ENCODE measurements at regions not wholly inside any gene's neighbourhood (a gene's known extent, or its start where the extent isn't known, plus 50 kb on each side); places are given as distances from the start of the nearest gene placed in this dataset.

DNA sequence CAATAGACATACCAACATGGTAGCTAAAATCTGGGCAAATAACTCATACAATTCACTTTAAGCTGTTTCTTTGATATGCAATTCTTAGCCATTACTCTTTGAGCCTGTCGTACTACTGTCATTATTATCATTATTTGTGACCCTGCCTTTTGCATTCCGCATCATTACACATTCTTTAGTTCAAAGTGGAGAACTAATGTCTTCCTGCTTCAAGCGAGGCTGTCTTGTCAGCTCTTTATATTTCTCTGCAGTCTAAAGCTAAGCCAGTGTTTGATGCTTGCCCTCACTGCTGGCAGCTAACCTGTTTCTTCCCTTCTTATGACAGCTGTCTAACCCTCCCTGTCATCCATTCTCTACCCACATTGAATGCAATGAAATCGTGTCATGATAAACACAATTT is 186.8 kb downstream of the FAT4 start:
- H3K4me1 Mint-ChIP-seq = peaks cover 6% of the 10 kb centered on the region

DNA sequence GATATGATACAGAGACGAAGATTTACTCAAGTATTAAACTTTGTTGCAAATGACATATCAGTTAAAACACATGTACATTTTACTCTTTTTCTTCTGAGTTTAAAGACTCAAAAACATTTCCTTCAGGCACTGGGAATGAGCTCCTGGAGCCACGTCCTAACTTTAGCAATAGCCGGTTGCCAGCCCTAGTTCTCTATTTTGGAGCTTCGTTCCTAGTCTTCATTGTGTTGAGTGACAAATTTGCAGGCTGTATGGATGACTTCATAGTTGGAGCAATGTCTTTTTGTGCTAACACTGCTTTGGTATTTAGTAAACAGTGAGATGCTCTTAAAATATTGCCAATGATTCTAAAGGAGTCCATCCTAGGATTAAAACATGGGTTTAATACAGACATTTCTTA is 190.9 kb downstream of the FAT4 start:
- Mint-ChIP-seq H3K27me3 (ENCODE audit: low read depth) (no peaks in the 10 kb centered on the region), H3K36me3 (no peaks in the 10 kb centered on the region), H3K4me3 (no peak overlapping the region), H3K27ac (no peak overlapping the region), H3K4me1 (peaks cover 6% of the 10 kb centered on the region), H3K9me3 (no peaks in the 10 kb centered on the region)
- no peak for TF ChIP-seq CTCF (IDR thresholded peaks at IDR 0.05; ENCODE audit: unreplicated experiment)
- no peak for DNase-seq (ENCODE audit: low spot score in 2 of 2, unreplicated experiment in 2 of 2)

More for the DNA sequence above, 186.8 kb downstream of the FAT4 start:
- H3K9me3 Mint-ChIP-seq = no peaks in the 10 kb centered on the region
- H3K4me3 Mint-ChIP-seq = no peak overlapping the region
- H3K36me3 Mint-ChIP-seq = no peaks in the 10 kb centered on the region
- no peak overlapping the region for H3K27ac Mint-ChIP-seq
- no peaks in the 10 kb centered on the region for H3K27me3 Mint-ChIP-seq (ENCODE audit: low read depth)
- no peak for DNase-seq (ENCODE audit: low spot score in 2 of 2, unreplicated experiment in 2 of 2)
- no peak for TF ChIP-seq CTCF (IDR thresholded peaks at IDR 0.05; ENCODE audit: unreplicated experiment)

DNA sequence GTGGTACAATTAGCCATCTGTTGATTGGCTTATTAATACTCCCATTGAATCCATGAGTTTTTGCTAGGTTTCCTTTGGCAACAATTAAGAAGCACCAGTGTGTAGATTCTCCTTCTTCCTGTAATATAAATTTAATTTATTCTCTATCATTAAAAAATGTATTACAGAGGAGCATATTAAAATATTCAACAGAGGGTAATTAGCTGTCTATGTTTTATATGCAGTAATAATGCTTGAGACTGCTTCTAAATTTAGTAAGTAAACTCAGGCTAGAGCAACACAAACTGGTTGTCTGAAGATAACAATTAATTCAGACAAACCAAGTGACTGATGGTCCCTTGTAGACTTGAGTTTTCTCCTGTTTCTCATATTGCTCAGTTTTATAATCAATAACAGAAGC is 192.4 kb downstream of the FAT4 start:
- Mint-ChIP-seq H3K27ac (no peak overlapping the region), H3K27me3 (ENCODE audit: low read depth) (no peaks in the 10 kb centered on the region), H3K36me3 (no peaks in the 10 kb centered on the region), H3K9me3 (no peaks in the 10 kb centered on the region), H3K4me1 (no peaks in the 10 kb centered on the region), H3K4me3 (no peak overlapping the region)
- DNase-seq (ENCODE audit: low spot score in 2 of 2, unreplicated experiment in 2 of 2) = no peak
- TF ChIP-seq CTCF (IDR thresholded peaks at IDR 0.05; ENCODE audit: unreplicated experiment) = no peak

DNA sequence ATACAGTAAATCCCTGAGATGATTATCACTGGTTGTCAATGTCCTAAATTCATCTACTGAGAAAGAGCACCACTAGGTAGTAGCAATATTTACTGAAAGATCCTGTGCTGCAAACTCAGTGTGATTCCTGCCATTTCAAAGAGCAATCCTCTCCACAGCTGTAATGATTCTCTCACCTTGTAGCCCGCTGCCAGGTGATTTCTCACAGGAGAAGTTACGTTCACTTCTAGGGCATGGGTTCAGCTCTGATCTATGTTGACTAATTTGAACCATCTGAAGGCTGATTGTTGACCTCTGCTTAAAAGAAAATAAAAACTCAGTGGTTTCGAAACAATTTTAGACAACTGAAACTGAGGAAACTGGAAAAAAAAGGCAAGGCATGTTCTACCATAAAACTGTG is 197.0 kb downstream of the FAT4 start:
- TF ChIP-seq CTCF (IDR thresholded peaks at IDR 0.05; ENCODE audit: unreplicated experiment) = no peak
- Mint-ChIP-seq H3K27me3 (ENCODE audit: low read depth) (no peaks in the 10 kb centered on the region), H3K9me3 (peaks cover 21% of the 10 kb centered on the region), H3K4me3 (no peak overlapping the region), H3K27ac (no peak overlapping the region), H3K4me1 (no peaks in the 10 kb centered on the region), H3K36me3 (peaks cover 2% of the 10 kb centered on the region)
- no peak for DNase-seq (ENCODE audit: low spot score in 2 of 2, unreplicated experiment in 2 of 2)

- TF ChIP-seq CTCF (IDR thresholded peaks at IDR 0.05; ENCODE audit: unreplicated experiment) = no peak
- H3K36me3 Mint-ChIP-seq = peaks cover 2% of the 10 kb centered on the region
- peaks cover 21% of the 10 kb centered on the region for H3K9me3 Mint-ChIP-seq
- peaks cover 25% of the 10 kb centered on the region for H3K4me1 Mint-ChIP-seq
- no peak overlapping the region for H3K4me3 Mint-ChIP-seq
- H3K27me3 Mint-ChIP-seq (ENCODE audit: low read depth) = no peaks in the 10 kb centered on the region
- no peak overlapping the region for H3K27ac Mint-ChIP-seq
- DNase-seq (ENCODE audit: low spot score in 2 of 2, unreplicated experiment in 2 of 2) = no peak
These were observed 200.3 kb downstream of the FAT4 start for GRCh38 chr4:125515016-125515415.

DNA sequence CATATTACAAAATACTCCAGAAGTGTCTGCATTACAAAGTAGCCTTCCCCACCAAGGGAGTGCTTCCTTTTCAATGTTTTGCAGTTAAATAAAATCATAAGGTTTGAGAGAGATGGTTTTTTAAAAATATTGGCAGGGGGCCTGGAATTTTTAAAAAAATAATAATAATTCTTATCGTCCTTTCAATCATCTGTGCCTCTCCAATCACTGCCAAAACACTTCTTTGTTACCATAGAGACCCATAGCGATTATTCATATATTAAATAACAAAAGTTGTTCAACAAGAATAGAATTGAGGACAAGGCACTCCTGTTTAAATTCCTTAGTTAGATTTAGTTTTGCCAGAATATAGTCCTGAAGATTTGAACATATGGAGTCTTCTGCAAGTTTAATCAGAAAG is 203.1 kb downstream of the FAT4 start:
- TF ChIP-seq CTCF (IDR thresholded peaks at IDR 0.05; ENCODE audit: unreplicated experiment) = no peak
- peaks cover 2% of the 10 kb centered on the region for H3K36me3 Mint-ChIP-seq
- no peak for DNase-seq (ENCODE audit: low spot score in 2 of 2, unreplicated experiment in 2 of 2)
- no peak overlapping the region for H3K27ac Mint-ChIP-seq
- no peak overlapping the region for H3K4me3 Mint-ChIP-seq
- H3K9me3 Mint-ChIP-seq = peaks cover 21% of the 10 kb centered on the region
- peaks cover 37% of the 10 kb centered on the region for H3K4me1 Mint-ChIP-seq
- H3K27me3 Mint-ChIP-seq (ENCODE audit: low read depth) = no peaks in the 10 kb centered on the region
